Stimulated activated CD4-positive, alpha-beta T cell treated with anti-CD3 and anti-CD28 coated beads, Interleukin-4, amount 100 ng/mL, for 4 hours (primary cell): ENCODE measurements at regions not wholly inside any gene's neighbourhood (a gene's known extent, or its start where the extent isn't known, plus 50 kb on each side); places are given as distances from the start of the nearest gene placed in this dataset.
"Not testable (repeated sequence)": the region's sequence is repeated elsewhere in the genome, so short reads cannot be mapped to it uniquely, and the experiment has no call there.

Experiments
- DNase-seq, 2 experiments: peaks; one replicate each; pipeline ENCODE4 v3.0.0-alpha.2; 2020

DNA sequence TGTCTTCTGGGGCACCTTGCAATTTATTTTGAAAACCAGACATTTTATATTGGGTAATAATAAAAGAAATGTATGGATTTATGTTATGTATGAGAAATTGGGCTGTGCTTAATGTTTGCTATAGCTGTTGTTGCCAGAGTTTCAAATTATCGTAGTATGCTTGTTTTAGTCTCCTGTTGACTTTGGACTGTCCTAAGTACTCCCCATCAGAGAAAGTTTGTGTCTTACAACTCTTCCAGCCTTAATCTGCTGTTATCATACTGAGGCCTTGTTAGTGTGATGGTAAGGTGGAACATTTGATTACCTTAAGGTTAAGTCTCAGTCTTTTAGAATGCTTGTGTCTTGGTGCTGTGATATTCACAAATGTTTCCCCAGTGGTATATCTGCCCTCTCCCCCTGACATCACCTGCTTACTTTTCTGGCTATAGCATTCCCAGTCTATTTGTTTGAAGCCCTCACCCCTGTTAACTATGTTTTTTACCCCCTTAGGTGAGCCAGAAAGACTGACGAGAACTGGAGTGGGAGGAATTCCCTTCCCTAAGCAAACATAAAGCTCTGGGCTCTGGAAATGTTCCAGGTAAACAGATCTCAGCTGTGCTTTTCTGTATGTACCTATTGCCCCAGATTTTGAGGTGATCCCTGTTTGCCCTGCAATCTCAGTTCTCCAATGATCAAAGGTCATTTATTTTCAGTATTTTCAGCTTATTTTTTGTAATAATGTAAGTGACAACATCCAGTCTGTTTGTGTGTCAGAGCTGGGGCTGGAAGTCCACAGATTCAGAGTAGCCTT, 581.1 kb upstream of the CITED2 start:
- no peak for DNase-seq

DNA sequence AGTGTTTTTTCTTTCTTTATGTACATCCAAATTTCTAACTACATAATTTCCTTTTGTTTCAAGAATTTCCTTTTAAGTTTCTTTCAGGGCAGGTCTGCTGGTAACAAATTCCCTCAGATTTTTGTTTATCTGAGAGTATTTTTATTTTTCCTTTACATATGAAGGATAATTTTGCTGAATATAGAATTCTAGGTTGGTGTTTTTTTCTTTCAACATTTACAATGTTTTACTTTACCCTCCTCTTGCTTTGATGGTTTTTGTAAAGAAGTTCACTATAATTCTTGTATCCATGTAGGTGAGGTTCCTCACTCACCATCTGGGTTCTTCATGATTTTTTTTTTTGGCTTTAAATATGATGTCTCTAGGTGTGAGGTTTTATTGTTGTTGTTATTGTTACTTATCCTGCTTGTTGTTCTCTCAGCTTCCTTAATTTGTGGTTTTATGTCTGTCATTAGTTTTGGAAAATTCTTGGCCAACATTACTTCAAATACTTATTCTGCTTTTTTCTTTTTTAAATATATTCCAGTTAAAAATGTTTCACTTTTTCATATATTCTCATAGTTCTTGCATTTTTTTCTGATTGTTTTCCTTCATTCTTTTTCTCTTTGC, 580.1 kb upstream of the CITED2 start:
- no peak for DNase-seq

- DNase-seq: not testable (repeated sequence)
These were observed 579.3 kb upstream of the CITED2 start for GRCh38 chr6:139953780-139954179.

DNA sequence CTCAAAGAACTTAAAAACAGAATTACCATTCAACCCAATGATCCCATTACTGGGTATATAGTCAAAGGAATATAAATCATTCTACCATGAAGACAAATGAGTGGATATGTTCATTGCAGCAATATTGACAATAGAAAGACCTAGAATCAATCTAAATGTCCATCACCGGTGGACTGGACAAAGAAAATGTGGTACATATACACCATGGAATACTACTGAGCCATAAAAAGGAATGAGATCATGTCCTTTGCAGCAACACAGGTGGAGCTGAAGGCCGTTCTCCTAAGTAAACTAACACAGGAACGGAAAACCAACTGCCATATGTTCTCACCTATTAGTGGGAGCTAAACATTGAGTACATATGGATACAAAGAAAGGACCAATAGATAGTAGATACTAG, 576.7 kb upstream of the CITED2 start:
- no peak for DNase-seq

- DNase-seq: no peak
These were observed 570.5 kb upstream of the CITED2 start for GRCh38 chr6:139944976-139945375.

GRCh38 chr6:139944131-139944530, 569.7 kb upstream of the CITED2 start:
- no peak for DNase-seq

- DNase-seq: no peak
These were observed 568.9 kb upstream of the CITED2 start for GRCh38 chr6:139943391-139943790.

- no peak for DNase-seq
These were observed 567.9 kb upstream of the CITED2 start for GRCh38 chr6:139942331-139942730.

DNA sequence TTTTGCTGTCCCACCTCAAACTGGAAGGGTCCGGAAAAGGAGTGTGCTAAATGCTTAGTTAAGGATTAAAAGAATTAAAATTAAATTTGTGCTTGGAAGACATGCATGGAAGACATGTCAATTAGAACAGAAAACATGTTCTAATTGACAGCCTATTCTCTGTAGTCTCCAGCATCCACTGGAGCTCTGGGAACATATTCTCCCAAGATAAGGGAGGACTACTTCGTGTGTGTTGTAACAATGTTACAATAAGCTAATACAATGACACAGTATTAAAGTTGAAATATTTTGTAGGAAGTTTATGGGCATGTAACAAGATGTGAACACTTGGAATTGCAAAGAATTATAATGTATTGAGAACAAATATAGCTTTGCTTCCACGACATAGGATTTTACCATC, 567.4 kb upstream of the CITED2 start:
- DNase-seq: no peak

- no peak for DNase-seq
These were observed 566.6 kb upstream of the CITED2 start for GRCh38 chr6:139940741-139941729.

DNA sequence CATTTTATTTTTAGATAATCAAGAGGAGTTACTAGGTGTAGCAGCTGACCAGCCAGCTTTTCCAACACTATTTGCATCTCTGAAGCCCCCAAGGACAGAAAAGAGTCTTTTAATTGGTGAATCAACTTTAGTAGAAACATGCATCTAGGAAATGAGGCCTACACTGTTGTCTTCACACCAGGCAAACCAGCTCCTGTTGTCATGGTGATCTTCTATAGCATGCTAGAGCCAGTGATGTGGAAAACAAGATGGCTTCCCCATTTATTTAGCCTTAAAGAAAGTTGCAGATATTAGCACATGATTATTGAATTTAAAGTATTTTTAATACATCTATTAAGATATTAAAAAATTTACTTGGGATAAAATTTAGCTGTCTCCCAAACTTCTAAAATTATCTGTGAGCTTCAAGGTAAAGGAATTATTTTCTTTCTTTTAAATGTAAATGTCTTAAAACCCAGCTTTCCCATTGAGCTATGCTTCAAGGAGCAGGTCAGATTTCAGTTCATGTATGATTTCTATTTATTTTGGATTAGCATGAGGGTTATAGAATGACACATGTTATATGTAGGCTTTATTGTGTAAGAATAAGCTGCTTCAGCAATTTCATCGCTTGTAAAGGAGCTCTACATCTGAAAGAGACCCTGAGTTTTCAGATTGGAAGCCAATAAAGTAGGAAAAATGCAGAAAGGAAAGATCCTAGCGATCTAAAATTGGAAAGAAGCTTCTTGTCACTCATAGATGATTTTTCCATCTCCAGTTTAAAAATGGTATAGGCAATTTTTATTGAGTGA, 564.9 kb upstream of the CITED2 start:
- no peak for DNase-seq

DNA sequence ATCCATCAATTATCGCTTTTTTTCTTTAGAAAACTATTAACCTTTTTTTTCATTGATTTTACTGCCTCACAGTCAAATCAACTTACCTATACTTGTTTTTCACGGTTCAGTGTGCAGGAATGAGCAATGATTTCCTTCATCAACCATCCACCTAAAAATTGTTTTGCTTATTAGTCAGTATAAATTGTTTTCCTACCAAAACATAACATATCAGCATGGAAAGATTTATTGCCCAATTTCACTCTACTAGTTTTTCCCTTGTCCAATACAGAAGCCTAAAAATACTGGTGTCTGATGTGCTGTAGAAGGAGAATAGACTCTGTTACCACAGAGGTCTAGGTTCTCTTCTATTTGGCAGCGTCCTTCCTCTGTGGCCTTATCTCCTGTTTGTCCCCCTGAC, 558.2 kb upstream of the CITED2 start:
- DNase-seq: no peak

- DNase-seq: no peak
These were observed 557.3 kb upstream of the CITED2 start for GRCh38 chr6:139931747-139932146.

DNA sequence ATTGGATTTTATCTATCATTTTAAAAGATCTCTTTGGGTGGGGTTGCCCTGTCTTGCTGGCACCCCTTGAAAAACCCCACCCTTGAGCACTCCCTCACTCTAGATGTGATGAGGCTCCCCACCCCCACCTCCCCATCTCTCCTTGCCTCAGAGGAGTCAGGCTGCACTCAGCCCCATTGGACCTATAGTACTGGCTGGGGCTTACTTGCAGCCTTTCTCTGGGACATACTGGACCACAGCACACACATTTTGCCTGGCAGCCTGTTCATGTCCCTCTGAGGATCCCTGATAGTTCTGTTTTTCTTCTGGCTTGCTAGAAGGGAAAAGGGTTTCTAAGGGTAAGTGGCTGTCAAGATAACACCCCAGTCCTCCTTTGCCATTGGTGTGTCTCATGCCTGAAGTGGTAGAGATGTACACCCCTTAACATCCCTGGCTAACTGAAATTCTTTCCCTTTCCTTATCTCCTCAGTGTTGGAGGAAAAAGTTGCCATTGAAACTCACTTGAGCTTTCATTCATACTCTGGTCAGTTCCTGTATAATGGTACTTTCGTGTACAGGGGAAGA, 553.4 kb upstream of the CITED2 start:
- DNase-seq: no peak

DNA sequence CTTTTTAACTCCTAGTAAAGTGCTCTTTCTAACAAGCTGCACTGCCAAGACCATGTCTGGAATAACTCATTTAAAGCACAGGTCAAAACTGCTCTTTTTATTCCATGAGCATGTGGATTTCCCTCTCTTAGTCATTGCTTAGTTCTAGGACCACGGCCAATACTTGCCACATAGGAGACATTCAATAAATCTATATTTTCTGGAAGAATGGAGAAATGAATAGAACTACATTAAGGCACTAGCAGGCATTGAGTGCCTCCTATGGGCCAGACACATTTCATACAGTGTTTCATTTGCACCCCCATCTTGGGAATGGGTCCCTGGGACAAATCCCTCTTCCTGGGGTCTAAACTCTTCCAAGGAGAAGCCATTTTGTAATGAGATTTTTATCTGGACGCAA, 552.8 kb upstream of the CITED2 start:
- DNase-seq: no peak

- DNase-seq: no peak
These were observed 552.3 kb upstream of the CITED2 start for GRCh38 chr6:139926711-139927110.

DNA sequence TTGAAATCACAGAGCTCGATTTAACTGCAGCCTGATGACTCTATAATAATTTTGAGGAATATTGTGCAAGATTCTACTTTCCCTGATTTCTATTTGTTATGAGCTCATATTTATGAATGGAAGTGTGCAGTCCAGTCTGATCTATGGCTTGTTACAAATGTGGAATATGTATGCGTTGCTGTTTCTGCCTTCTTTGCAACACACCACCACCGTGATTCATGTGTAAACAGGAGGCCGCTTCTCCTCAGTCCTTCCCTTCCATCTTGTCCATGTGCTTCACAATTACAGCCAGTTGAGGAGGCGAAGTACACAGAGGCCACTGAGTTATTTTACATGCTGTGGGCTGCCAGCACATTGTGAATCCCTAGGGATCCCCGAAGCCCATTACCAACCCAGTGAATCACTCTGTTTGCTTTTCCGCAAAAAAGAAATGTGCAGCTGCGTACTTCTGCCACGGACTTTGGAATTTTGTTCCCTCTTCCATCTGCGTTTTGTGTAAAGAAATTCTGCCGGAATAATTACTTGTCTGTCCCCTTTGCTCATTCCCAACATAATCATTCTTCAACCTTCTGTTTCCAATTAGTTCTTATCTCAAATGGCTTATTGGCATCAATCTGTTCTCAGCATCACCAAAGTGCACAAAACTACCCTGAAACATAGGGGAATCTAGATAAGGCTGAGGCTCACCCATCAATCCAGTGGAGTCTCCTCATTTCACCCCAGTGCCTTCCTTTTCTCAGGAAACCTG, 551.6 kb upstream of the CITED2 start:
- DNase-seq: no peak

- no peak for DNase-seq
These were observed 549.6 kb upstream of the CITED2 start for GRCh38 chr6:139923964-139924475.

- no peak for DNase-seq
These were observed 547.8 kb upstream of the CITED2 start for GRCh38 chr6:139922236-139922635.

GRCh38 chr6:139920776-139921100, 546.3 kb upstream of the CITED2 start:
- DNase-seq: no peak

GRCh38 chr6:139920027-139920775, 545.8 kb upstream of the CITED2 start:
- no peak for DNase-seq
